ENCODE measurements at regions not wholly inside any gene's neighbourhood (a gene's known extent, or its start where the extent isn't known, plus 50 kb on each side); places are given as distances from the start of the nearest gene placed in this dataset.

- TF ChIP-seq CTCF (IDR thresholded peaks at IDR 0.05) (no peak), POLR2A (IDR thresholded peaks at IDR 0.05) (no peak)
Measured at GRCh38 chr18:55079067-55079466, 119.8 kb upstream of the CCDC68 start.
